PC-3 (cell line): ENCODE measurements at regions not wholly inside any gene's neighbourhood (a gene's known extent, or its start where the extent isn't known, plus 50 kb on each side); places are given as distances from the start of the nearest gene placed in this dataset.

Experiments used
- ATAC-seq: fragments of 200-7000 bp; cut with Tn5 transposase; 2 replicates; pipeline ENCODE4 v1.9.1; 2020; ENCODE audit warnings: mild to moderate bottlenecking, moderate library complexity
- BruUV-seq: library from RNA; stranded (reverse); fragments of 400-500 nt; replicated peaks from 2 replicates; lab custom pipeline; 2021; lab: Mats Ljungman, UMichigan
- CTCF ChIA-PET: fragments of 300-600 bp; sonication (Branson Sonifier 250); formaldehyde crosslinking; loops from one replicate; lab custom pipeline; 2022; ENCODE audit warnings: antibody characterized with exemption; lab: Charles Lee
- POLR2A ChIA-PET: fragments of 300-600 bp; sonication (Branson Sonifier 250); formaldehyde crosslinking; loops from one replicate; lab custom pipeline; 2022; ENCODE audit warnings: antibody characterized with exemption; ENCODE audit not compliant: unreplicated experiment; lab: Charles Lee
- DNase-seq: peaks from one replicate; pipeline ENCODE4 v3.0.0-alpha.2; 2015
- H2AFZ ChIP-seq: fragments of 300-600 bp; sonication (generic); 2 replicates; pipeline ENCODE4 v1.6.0; 2016; ENCODE audit warnings: antibody characterized with exemption, low read length
- H3F3A ChIP-seq: fragments of 300-600 bp; sonication (generic); one replicate; pipeline ENCODE4 v1.6.0; 2017; ENCODE audit warnings: antibody characterized with exemption, low read length, control low read depth, mild to moderate bottlenecking; ENCODE audit not compliant: unreplicated experiment
- H3K27ac ChIP-seq: fragments of 300-600 bp; sonication (generic); 2 replicates; pipeline ENCODE4 v1.5.1; 2016; ENCODE audit warnings: mild to moderate bottlenecking, low read length
- H3K27me3 ChIP-seq: fragments of 300-600 bp; sonication (generic); 2 replicates; pipeline ENCODE4 v1.6.1; 2016; ENCODE audit warnings: low read length, mixed read lengths
- H3K36me3 ChIP-seq: fragments of 300-600 bp; sonication (generic); 2 replicates; pipeline ENCODE4 v1.6.1; 2016; ENCODE audit warnings: low read depth, mixed run types, low read length, mixed read lengths
- H3K4me1 ChIP-seq: fragments of 300-600 bp; sonication (generic); 2 replicates; pipeline ENCODE4 v1.5.1; 2016; ENCODE audit warnings: low read length; ENCODE audit not compliant: insufficient read depth
- H3K4me2 ChIP-seq: fragments of 300-600 bp; sonication (generic); 2 replicates; pipeline ENCODE4 v1.6.0; 2016; ENCODE audit warnings: low read length
- H3K4me3 ChIP-seq: fragments of 300-600 bp; sonication (generic); 2 replicates; pipeline ENCODE4 v1.5.1; 2016; ENCODE audit warnings: mild to moderate bottlenecking, low read length, mixed read lengths
- H3K79me2 ChIP-seq: fragments of 300-600 bp; sonication (generic); 2 replicates; pipeline ENCODE4 v1.6.1; 2017; ENCODE audit warnings: low read length, mixed read lengths
- H3K9ac ChIP-seq: fragments of 300-600 bp; sonication (generic); 2 replicates; pipeline ENCODE4 v1.6.0; 2016; ENCODE audit warnings: mild to moderate bottlenecking, low read length
- H3K9me2 ChIP-seq: fragments of 300-600 bp; sonication (generic); replicated peaks from 2 replicates; pipeline ENCODE4 v1.6.1; 2016; ENCODE audit warnings: mixed run types, low read length, mixed read lengths
- H3K9me3 ChIP-seq: fragments of 300-600 bp; sonication (generic); 2 replicates; pipeline ENCODE4 v1.6.1; 2016; ENCODE audit warnings: low read length, mixed read lengths
- H4K20me1 ChIP-seq: fragments of 300-600 bp; sonication (generic); 2 replicates; pipeline ENCODE4 v1.6.1; 2016; ENCODE audit warnings: low read length, mixed read lengths
- EZH2 ChIP-seq: fragments of 300-600 bp; sonication (generic); IDR thresholded peaks from one replicate; pipeline ENCODE4 v1.6.1; 2017; ENCODE audit warnings: antibody characterized with exemption, mild to moderate bottlenecking, low read length; ENCODE audit not compliant: unreplicated experiment
- EZH2phosphoT487 ChIP-seq: fragments of 300-600 bp; sonication (generic); IDR thresholded peaks from 2 replicates; pipeline ENCODE4 v1.6.1; 2018; ENCODE audit warnings: mild to moderate bottlenecking, antibody characterized with exemption, low read length, borderline replicate concordance
- intact Hi-C: fragments of 100-400 bp; cut with micrococcal nuclease; formaldehyde crosslinking; loops from 2 replicates; pipeline ENCODE4 v1.9.0; 2023
- TF ChIP-seq, protein P1 (sequence below): fragments of 300-600 bp; sonication (generic); conservative IDR thresholded peaks from 2 replicates; pipeline ENCODE4 v1.5.1; 2017; ENCODE audit warnings: antibody characterized with exemption, low read depth, mild to moderate bottlenecking, low read length

- no peak overlapping the region for H3K4me3 ChIP-seq
- no peaks in the 10 kb centered on the region for H3F3A ChIP-seq
- H3K9me2 ChIP-seq = no peaks in the 10 kb centered on the region
- POLR2A ChIA-PET = no interaction called here
- TF ChIP-seq EZH2 (no peak), EZH2phosphoT487 (no peak)
- TF ChIP-seq, protein P1, sequence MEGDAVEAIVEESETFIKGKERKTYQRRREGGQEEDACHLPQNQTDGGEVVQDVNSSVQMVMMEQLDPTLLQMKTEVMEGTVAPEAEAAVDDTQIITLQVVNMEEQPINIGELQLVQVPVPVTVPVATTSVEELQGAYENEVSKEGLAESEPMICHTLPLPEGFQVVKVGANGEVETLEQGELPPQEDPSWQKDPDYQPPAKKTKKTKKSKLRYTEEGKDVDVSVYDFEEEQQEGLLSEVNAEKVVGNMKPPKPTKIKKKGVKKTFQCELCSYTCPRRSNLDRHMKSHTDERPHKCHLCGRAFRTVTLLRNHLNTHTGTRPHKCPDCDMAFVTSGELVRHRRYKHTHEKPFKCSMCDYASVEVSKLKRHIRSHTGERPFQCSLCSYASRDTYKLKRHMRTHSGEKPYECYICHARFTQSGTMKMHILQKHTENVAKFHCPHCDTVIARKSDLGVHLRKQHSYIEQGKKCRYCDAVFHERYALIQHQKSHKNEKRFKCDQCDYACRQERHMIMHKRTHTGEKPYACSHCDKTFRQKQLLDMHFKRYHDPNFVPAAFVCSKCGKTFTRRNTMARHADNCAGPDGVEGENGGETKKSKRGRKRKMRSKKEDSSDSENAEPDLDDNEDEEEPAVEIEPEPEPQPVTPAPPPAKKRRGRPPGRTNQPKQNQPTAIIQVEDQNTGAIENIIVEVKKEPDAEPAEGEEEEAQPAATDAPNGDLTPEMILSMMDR = no peak
- no TSS peak for BruUV-seq
- no peak overlapping the region for H3K4me2 ChIP-seq
- no peaks in the 10 kb centered on the region for H4K20me1 ChIP-seq
- no peaks in the 10 kb centered on the region for H3K79me2 ChIP-seq
- intact Hi-C loops = no loop called here
- H3K27ac ChIP-seq = no peak overlapping the region
- H3K36me3 ChIP-seq = no peaks in the 10 kb centered on the region
- CTCF ChIA-PET = no interaction called here
- no peak overlapping the region for H2AFZ ChIP-seq
- H3K9ac ChIP-seq = no peak overlapping the region
- H3K27me3 ChIP-seq = peaks cover 8% of the 10 kb centered on the region
- no peak for ATAC-seq
- H3K4me1 ChIP-seq = no peaks in the 10 kb centered on the region
- no peaks in the 10 kb centered on the region for H3K9me3 ChIP-seq
- DNase-seq = no peak
These were observed 169.2 kb downstream of the HAPSTR1 start for GRCh38 chr16:9260666-9261065.

- Histone ChIP-seq H3K27me3 (peaks cover 15% of the 10 kb centered on the region), H3K4me1 (no peaks in the 10 kb centered on the region), H3K9me3 (no peaks in the 10 kb centered on the region), H2AFZ (no peak overlapping the region), H4K20me1 (no peaks in the 10 kb centered on the region), H3K27ac (no peak overlapping the region), H3F3A (no peaks in the 10 kb centered on the region), H3K79me2 (no peaks in the 10 kb centered on the region), H3K36me3 (no peaks in the 10 kb centered on the region), H3K9ac (no peak overlapping the region), H3K9me2 (no peaks in the 10 kb centered on the region), H3K4me3 (no peak overlapping the region), H3K4me2 (no peak overlapping the region)
- no peak for ATAC-seq
- TF ChIP-seq EZH2 (no peak), EZH2phosphoT487 (no peak)
- TF ChIP-seq, protein P1 = no peak
- ChIA-PET POLR2A (no interaction called here), CTCF (no interaction called here)
- no TSS peak for BruUV-seq
- intact Hi-C loops = no loop called here
- DNase-seq = no peak
These were observed 169.9 kb downstream of the HAPSTR1 start for GRCh38 chr16:9261376-9261775.

- Histone ChIP-seq H3K9me3 (no peaks in the 10 kb centered on the region), H3K4me2 (no peak overlapping the region), H2AFZ (no peak overlapping the region), H3K27ac (no peak overlapping the region), H3K4me1 (no peaks in the 10 kb centered on the region), H3F3A (no peaks in the 10 kb centered on the region), H3K9ac (no peak overlapping the region), H3K79me2 (no peaks in the 10 kb centered on the region), H3K4me3 (no peak overlapping the region), H3K27me3 (peaks cover 31% of the 10 kb centered on the region), H4K20me1 (no peaks in the 10 kb centered on the region), H3K36me3 (no peaks in the 10 kb centered on the region), H3K9me2 (no peaks in the 10 kb centered on the region)
- intact Hi-C loops = no loop called here
- BruUV-seq = no TSS peak
- POLR2A ChIA-PET = no interaction called here
- no peak for ATAC-seq
- TF ChIP-seq, protein P1 = no peak
- no peak for TF ChIP-seq EZH2phosphoT487
- no peak for TF ChIP-seq EZH2
- no peak for DNase-seq
- CTCF ChIA-PET = no interaction called here
These were observed 171.7 kb downstream of the HAPSTR1 start for GRCh38 chr16:9262941-9263715.
